ENCODE measurements at regions not wholly inside any gene's neighbourhood (a gene's known extent, or its start where the extent isn't known, plus 50 kb on each side); places are given as distances from the start of the nearest gene placed in this dataset.

- H3K4me3 ChIP-seq (ENCODE audit: control insufficient read depth, low read depth, low read length), result no peak overlapping the region
- TF ChIP-seq CTCF (conservative IDR thresholded peaks at IDR 0.05; ENCODE audit: control insufficient read depth, insufficient read depth, low read depth, low read length), result no peak
Observed at GRCh38 chr18:46362533-46362932, 258.3 kb downstream of the HAUS1 start.

GRCh38 chr18:46364048-46364447 lies 259.9 kb downstream of the HAUS1 start:
- no peak for TF ChIP-seq CTCF (conservative IDR thresholded peaks at IDR 0.05; ENCODE audit: control insufficient read depth, insufficient read depth, low read depth, low read length)

More at GRCh38 chr18:46362533-46362932, 258.3 kb downstream of the HAUS1 start:
- DNase-seq (ENCODE audit: low read depth), result no peak

GRCh38 chr18:46366201-46366600 lies 262.0 kb downstream of the HAUS1 start:
- no peak for DNase-seq (ENCODE audit: low read depth)
- H3K4me3 ChIP-seq (ENCODE audit: control insufficient read depth, low read depth, low read length), result no peak overlapping the region
- no peak for TF ChIP-seq CTCF (conservative IDR thresholded peaks at IDR 0.05; ENCODE audit: control insufficient read depth, insufficient read depth, low read depth, low read length)

More at GRCh38 chr18:46364048-46364447, 259.9 kb downstream of the HAUS1 start:
- H3K4me3 ChIP-seq (ENCODE audit: control insufficient read depth, low read depth, low read length), result no peak overlapping the region
- no peak for DNase-seq (ENCODE audit: low read depth)

- TF ChIP-seq CTCF (conservative IDR thresholded peaks at IDR 0.05; ENCODE audit: control insufficient read depth, insufficient read depth, low read depth, low read length), result no peak
- no peak for DNase-seq (ENCODE audit: low read depth)
- H3K4me3 ChIP-seq (ENCODE audit: control insufficient read depth, low read depth, low read length), result no peak overlapping the region
Observed at GRCh38 chr18:46366751-46367376, 262.7 kb downstream of the HAUS1 start.

GRCh38 chr18:46369323-46369722 lies 265.1 kb downstream of the HAUS1 start:
- H3K4me3 ChIP-seq (ENCODE audit: control insufficient read depth, low read depth, low read length), result no peak overlapping the region
- no peak for DNase-seq (ENCODE audit: low read depth)
- TF ChIP-seq CTCF (conservative IDR thresholded peaks at IDR 0.05; ENCODE audit: control insufficient read depth, insufficient read depth, low read depth, low read length), result no peak

- DNase-seq (ENCODE audit: low read depth), result no peak
- no peak for TF ChIP-seq CTCF (conservative IDR thresholded peaks at IDR 0.05; ENCODE audit: control insufficient read depth, insufficient read depth, low read depth, low read length)
- no peak overlapping the region for H3K4me3 ChIP-seq (ENCODE audit: control insufficient read depth, low read depth, low read length)
Observed at GRCh38 chr18:46370898-46371297, 266.7 kb downstream of the HAUS1 start.

- no peak overlapping the region for H3K4me3 ChIP-seq (ENCODE audit: control insufficient read depth, low read depth, low read length)
- DNase-seq (ENCODE audit: low read depth), result no peak
- no peak for TF ChIP-seq CTCF (conservative IDR thresholded peaks at IDR 0.05; ENCODE audit: control insufficient read depth, insufficient read depth, low read depth, low read length)
Observed at GRCh38 chr18:46372670-46373069, 268.5 kb downstream of the HAUS1 start.
